AG09309 (cell line): ENCODE measurements at regions not wholly inside any gene's neighbourhood (a gene's known extent, or its start where the extent isn't known, plus 50 kb on each side); places are given as distances from the start of the nearest gene placed in this dataset.

Experiments
- DNase-seq: peaks from one replicate; pipeline ENCODE4 v3.0.0-alpha.2; 2010; ENCODE audit warnings: low read depth
- H3K4me3 ChIP-seq: 2 replicates; pipeline ENCODE4 v1.5.1; 2011; ENCODE audit warnings: mild to moderate bottlenecking, low read depth, low read length, moderate library complexity; ENCODE audit not compliant: control insufficient read depth
- TF ChIP-seq, protein P1 (sequence below): IDR thresholded peaks from 2 replicates; pipeline ENCODE4 v1.5.1; 2011; ENCODE audit warnings: mild to moderate bottlenecking, low read depth, low read length, inconsistent platforms; ENCODE audit not compliant: insufficient read depth, control insufficient read depth; ENCODE audit errors: missing control alignments

DNA sequence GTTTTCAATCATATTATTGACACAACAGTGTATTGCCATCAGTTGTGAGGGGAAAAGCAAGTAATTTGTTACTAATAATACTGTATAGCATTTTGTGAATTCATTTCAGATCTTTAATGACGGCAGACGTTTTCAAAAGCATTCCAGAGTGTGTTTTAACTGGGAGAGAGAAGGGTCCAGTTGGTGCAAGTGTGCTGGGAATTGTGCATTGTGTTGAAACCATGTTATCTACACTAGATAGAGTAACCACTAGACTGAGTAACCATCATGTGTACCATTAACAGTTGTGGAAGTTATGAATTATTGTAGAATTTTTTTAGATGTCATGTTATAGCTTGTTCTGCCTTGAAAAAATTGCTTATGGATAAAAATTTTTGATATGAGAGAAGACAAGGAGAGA, 104.5 kb upstream of the VEGFC start:
- TF ChIP-seq, protein P1, sequence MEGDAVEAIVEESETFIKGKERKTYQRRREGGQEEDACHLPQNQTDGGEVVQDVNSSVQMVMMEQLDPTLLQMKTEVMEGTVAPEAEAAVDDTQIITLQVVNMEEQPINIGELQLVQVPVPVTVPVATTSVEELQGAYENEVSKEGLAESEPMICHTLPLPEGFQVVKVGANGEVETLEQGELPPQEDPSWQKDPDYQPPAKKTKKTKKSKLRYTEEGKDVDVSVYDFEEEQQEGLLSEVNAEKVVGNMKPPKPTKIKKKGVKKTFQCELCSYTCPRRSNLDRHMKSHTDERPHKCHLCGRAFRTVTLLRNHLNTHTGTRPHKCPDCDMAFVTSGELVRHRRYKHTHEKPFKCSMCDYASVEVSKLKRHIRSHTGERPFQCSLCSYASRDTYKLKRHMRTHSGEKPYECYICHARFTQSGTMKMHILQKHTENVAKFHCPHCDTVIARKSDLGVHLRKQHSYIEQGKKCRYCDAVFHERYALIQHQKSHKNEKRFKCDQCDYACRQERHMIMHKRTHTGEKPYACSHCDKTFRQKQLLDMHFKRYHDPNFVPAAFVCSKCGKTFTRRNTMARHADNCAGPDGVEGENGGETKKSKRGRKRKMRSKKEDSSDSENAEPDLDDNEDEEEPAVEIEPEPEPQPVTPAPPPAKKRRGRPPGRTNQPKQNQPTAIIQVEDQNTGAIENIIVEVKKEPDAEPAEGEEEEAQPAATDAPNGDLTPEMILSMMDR = no peak
- no peak for DNase-seq
- H3K4me3 ChIP-seq = no peak overlapping the region

DNA sequence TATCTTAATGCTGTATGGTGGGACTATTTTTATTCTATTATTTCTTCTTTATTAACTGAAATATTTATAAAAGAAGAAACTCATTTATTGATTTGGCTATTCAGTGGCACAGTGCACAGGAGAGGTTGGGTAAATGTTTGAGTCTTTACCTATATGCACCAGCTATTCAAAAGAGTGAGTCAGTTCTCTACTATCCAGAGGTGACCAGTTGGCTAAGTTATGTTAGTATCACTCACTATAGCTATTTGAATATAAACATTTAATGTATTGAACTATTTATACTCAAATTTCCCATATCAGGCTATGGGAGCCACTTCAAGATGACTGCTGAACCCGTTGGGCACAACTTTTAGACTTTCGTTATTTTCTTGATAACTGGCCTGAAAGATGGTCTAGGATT, 106.1 kb upstream of the VEGFC start:
- H3K4me3 ChIP-seq = no peak overlapping the region
- DNase-seq = no peak
- TF ChIP-seq, protein P1 = no peak

DNA sequence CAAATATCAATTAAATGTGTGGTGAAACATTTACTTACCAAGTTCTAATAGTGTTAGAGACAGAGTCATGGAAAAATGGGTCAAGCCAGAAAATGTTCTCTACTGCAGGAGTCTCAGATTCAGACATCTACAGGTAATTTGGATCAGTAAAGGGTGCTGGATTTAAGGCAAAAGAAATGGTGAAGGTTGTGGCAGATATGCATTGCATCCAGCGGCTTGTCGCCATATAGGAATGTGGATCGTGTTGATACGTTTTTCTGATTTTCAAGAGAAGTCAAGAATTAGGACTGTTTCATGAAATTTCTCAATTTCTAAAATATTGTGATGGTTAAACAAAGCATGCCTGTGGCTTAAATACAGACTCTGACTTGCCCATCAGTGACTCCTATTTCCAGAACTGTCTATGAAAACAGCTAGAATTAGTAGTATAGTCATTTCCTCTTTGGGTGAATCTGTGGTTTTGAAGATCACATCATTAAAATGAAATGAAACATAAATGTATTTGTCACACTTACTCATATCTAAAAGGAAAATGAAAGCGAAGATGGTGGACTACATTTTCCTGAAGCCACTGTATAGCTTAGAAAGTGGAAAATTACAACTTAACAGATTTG, 110.1 kb upstream of the VEGFC start:
- DNase-seq = peak; percentile 88
- TF ChIP-seq, protein P1 = no peak
- H3K4me3 ChIP-seq = no peak overlapping the region

DNA sequence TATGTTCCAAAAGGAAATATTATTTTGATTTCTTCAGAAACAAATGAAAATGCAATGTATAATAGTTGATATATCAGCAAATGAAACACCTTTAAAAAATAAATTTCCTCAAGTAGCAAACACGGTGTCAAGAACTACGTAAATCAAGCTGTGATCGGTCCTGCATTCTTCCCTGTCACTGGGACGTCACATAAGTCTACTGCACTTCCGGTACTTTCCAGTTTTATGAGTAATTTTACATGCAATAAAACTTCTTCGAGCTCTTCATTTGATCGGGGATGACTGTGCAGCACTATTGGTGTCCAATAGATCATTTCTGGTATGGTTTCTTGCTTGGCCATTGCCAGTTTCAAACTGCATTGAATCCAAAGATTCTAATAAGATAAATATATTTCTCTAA, 114.0 kb upstream of the VEGFC start:
- TF ChIP-seq, protein P1 = no peak
- H3K4me3 ChIP-seq = no peak overlapping the region
- no peak for DNase-seq

DNA sequence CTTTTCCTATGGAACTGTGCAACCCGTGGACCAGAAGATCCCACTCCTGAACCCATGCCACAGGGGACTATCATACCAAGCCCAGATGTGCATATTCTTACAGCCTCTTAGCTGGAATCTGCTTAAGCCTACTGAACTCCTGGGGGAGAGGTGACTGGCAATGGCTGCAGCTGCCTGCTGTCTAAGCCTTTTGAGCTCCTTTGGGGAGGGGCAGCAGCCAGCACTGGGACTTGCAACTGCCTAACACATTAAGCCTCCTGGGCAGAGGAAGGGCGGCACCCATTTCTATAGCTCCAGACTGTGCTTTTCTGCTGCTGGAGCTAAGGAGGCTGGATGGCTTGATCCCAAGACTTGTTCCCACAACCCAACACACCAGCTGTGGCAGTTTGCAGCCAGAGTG, 117.9 kb upstream of the VEGFC start:
- H3K4me3 ChIP-seq = no peak overlapping the region
- no peak for DNase-seq
- TF ChIP-seq, protein P1 = no peak

DNA sequence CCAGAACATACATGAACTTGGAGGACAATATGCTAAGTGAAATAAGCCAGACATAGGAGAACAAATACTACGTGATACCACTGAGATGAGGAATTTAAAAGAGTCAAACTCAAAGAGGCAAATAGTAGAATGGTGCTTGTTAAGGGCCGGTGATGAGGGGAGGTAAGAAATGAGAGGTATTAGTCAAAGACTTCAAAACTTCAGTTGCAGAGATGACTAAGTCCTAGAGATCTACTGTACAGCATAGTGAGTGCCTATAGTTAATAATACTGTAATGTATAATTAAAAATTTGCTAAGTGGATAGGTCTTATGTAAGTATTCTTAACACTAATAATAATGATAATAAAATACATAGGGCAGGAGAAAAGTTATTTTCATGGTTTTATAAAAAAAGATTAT, 126.9 kb upstream of the VEGFC start:
- TF ChIP-seq, protein P1 = no peak
- H3K4me3 ChIP-seq = no peak overlapping the region
- DNase-seq = no peak

DNA sequence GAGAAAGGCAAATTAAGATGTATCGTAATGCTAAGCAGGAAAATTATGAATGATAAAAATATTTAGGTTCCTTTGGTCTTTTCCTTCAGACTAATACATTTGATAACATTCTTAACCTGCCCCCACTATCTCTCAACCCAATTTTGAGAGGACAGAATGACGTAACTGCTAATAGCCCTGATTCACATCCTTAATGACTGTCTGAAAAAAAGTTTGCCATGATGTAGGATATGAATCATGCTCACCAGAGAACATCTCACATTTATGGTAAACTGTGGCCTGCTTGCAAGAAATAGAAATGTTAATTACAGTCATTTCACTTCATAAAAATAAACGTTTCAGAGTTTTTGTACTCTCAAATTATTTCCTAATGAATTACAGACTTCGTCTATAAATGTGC, 128.0 kb upstream of the VEGFC start:
- no peak overlapping the region for H3K4me3 ChIP-seq
- DNase-seq = no peak
- TF ChIP-seq, protein P1 = no peak
